ENCODE measurements at regions not wholly inside any gene's neighbourhood (a gene's known extent, or its start where the extent isn't known, plus 50 kb on each side); places are given as distances from the start of the nearest gene placed in this dataset.

DNA sequence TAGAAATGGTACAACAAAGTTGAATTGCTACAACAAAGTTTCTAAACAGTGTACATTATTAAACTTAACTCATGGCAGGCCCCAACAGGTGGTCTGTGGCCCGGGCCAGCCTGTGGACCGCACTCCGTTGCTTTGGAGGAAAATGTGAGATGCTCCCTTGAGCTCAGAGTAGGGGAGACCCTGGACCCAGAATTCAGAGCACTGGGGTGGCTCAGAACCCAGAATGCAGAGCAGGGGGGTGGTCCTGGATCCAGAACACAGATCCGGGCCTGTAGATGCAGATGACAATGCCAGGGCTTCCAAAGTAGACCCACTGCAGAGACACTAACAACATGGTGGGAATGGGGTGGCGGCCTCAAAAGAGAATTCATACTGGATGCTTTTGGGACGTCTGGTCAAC lies 311.0 kb downstream of the NDUFA10 start:
- no peak overlapping the region for H3K4me2 ChIP-seq (ENCODE audit: insufficient read depth, low read length)
- no peak overlapping the region for H3K27ac ChIP-seq (ENCODE audit: extremely low read depth, low read depth, low read length)
- in situ Hi-C loops (cut with MboI) (no loop called here), intact Hi-C loops (cut with micrococcal nuclease) (no loop called here)
- H3K4me3 ChIP-seq, result no peak overlapping the region
- H2AFZ ChIP-seq (ENCODE audit: low read depth, low read length), result no peak overlapping the region
- no TSS peak for BruUV-seq (replicated peaks)
- WGBS (ENCODE audit: insufficient coverage, low coverage, missing lambda C conversion rate), result 0% methylated on average over 5 of the region's 6 CpGs
- no peak for ATAC-seq
- H4K20me1 ChIP-seq (replicated peaks; ENCODE audit: control insufficient read depth, insufficient read depth, low read length), result no peaks in the 10 kb centered on the region
- H3K9me1 ChIP-seq (ENCODE audit: control insufficient read depth, insufficient read depth, low read length), result no peaks in the 10 kb centered on the region
- TF ChIP-seq PTRF (tag; IDR thresholded peaks at IDR 0.05) (no peak), ZKSCAN1 (IDR thresholded peaks at IDR 0.05; ENCODE audit: low read depth, low read length) (no peak), NBN (IDR thresholded peaks at IDR 0.05; ENCODE audit: low read depth) (no peak), SAFB (IDR thresholded peaks at IDR 0.05; ENCODE audit: borderline replicate concordance, low read depth, low read length) (no peak), TAF1 (IDR thresholded peaks at IDR 0.05; ENCODE audit: control insufficient read depth, extremely low read depth, insufficient read depth, low read length, severe bottlenecking) (no peak), SNIP1 (IDR thresholded peaks at IDR 0.05; ENCODE audit: low read depth) (no peak), ZBTB1 (CRISPR knock-in tag; IDR thresholded peaks at IDR 0.05; ENCODE audit: borderline replicate concordance, low read depth) (no peak), NONO (IDR thresholded peaks at IDR 0.05; ENCODE audit: low read depth in 2 of 2, low read length in 1 of 2) (no peak), HNRNPL (IDR thresholded peaks at IDR 0.05; ENCODE audit: low read depth, low read length) (no peak)
- TF ChIP-seq, protein P1, sequence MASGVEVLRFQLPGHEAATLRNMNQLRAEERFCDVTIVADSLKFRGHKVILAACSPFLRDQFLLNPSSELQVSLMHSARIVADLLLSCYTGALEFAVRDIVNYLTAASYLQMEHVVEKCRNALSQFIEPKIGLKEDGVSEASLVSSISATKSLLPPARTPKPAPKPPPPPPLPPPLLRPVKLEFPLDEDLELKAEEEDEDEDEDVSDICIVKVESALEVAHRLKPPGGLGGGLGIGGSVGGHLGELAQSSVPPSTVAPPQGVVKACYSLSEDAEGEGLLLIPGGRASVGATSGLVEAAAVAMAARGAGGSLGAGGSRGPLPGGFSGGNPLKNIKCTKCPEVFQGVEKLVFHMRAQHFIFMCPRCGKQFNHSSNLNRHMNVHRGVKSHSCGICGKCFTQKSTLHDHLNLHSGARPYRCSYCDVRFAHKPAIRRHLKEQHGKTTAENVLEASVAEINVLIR (CRISPR knock-in tag; IDR thresholded peaks at IDR 0.05), result no peak
- TF ChIP-seq, protein P2, sequence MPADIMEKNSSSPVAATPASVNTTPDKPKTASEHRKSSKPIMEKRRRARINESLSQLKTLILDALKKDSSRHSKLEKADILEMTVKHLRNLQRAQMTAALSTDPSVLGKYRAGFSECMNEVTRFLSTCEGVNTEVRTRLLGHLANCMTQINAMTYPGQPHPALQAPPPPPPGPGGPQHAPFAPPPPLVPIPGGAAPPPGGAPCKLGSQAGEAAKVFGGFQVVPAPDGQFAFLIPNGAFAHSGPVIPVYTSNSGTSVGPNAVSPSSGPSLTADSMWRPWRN (IDR thresholded peaks at IDR 0.05; ENCODE audit: low read depth), result no peak
- no peaks in the 10 kb centered on the region for H3K4me1 ChIP-seq (replicated peaks in 1 of 2; ENCODE audit: control insufficient read depth in 2 of 2, insufficient read depth in 2 of 2, low read length in 2 of 2)
- no peaks in the 10 kb centered on the region for H3K36me3 ChIP-seq (ENCODE audit: control insufficient read depth, insufficient read depth, low read length)
- no peaks in the 10 kb centered on the region for H3K79me2 ChIP-seq (ENCODE audit: control insufficient read depth, insufficient read depth, low read length)
- DNase-seq (ENCODE audit: extremely low read depth in 1 of 4, low spot score in 3 of 4), result no peak
- H3K27me3 ChIP-seq (ENCODE audit: control insufficient read depth in 2 of 2, insufficient read depth in 2 of 2, low read length in 2 of 2), result peaks cover 2 to 36% of the 10 kb centered on the region in 2 experiments; a peak in 3 of 5 replicates
- no peak for FAIRE-seq
- CTCF ChIA-PET (ENCODE audit: low intra/inter-chr PET ratio), result no interaction called here
- POLR2A ChIA-PET, result no interaction called here
- no peak overlapping the region for H3K9ac ChIP-seq (ENCODE audit: insufficient read depth in 1 of 2, low read depth in 2 of 2, low read length in 2 of 2)
- H3K9me3 ChIP-seq (replicated peaks; ENCODE audit: control insufficient read depth, insufficient read depth, low read depth, low read length), result no peaks in the 10 kb centered on the region
